Parathyroid adenoma (tissue), 2 donors: ENCODE measurements at regions not wholly inside any gene's neighbourhood (a gene's known extent, or its start where the extent isn't known, plus 50 kb on each side); places are given as distances from the start of the nearest gene placed in this dataset.
"Not testable (repeated sequence)": the region's sequence is repeated elsewhere in the genome, so short reads cannot be mapped to it uniquely, and the experiment has no call there.

Experiments used
- H2AFZ ChIP-seq: fragments of 300-600 bp; sonication (generic); one replicate; pipeline ENCODE4 v1.7.0; 2017; ENCODE audit warnings: antibody characterized with exemption, mild to moderate bottlenecking
- H3K27ac ChIP-seq: fragments of 300-600 bp; sonication (generic); one replicate; pipeline ENCODE4 v1.7.0; 2017
- H3K27me3 ChIP-seq: fragments of 300-600 bp; sonication (generic); one replicate; pipeline ENCODE4 v1.7.0; 2017; ENCODE audit warnings: low read length; ENCODE audit not compliant: control insufficient read depth, insufficient read depth
- H3K36me3 ChIP-seq: fragments of 300-600 bp; sonication (generic); one replicate; pipeline ENCODE4 v1.7.0; 2017; ENCODE audit warnings: low read length; ENCODE audit not compliant: control insufficient read depth, insufficient read depth
- H3K4me1 ChIP-seq: fragments of 300-600 bp; sonication (generic); one replicate; pipeline ENCODE4 v1.7.0; 2017; ENCODE audit warnings: control low read depth
- H3K4me2 ChIP-seq: fragments of 300-600 bp; sonication (generic); one replicate; pipeline ENCODE4 v1.7.0; 2017; ENCODE audit warnings: low read length
- H3K4me3 ChIP-seq: fragments of 300-600 bp; sonication (generic); one replicate; pipeline ENCODE4 v1.7.0; 2017; ENCODE audit warnings: low read depth, low read length
- H3K79me2 ChIP-seq: fragments of 300-600 bp; sonication (generic); one replicate; pipeline ENCODE4 v1.7.0; 2017; ENCODE audit warnings: control low read depth
- H3K9ac ChIP-seq: fragments of 300-600 bp; sonication (generic); one replicate; pipeline ENCODE4 v1.7.0; 2017; ENCODE audit warnings: mild to moderate bottlenecking
- H3K9me3 ChIP-seq: fragments of 300-600 bp; sonication (generic); one replicate; pipeline ENCODE4 v1.7.0; 2017; ENCODE audit warnings: low read length; ENCODE audit not compliant: control insufficient read depth
- CTCF ChIP-seq: fragments of 300-600 bp; sonication (generic); IDR thresholded peaks from one replicate; pipeline ENCODE4 v1.7.0; 2017; ENCODE audit warnings: antibody characterized with exemption, mild to moderate bottlenecking
- donor health status: primary hyperparathyroidism.

GRCh38 chr6:16901782-16902181 lies 140.5 kb upstream of the ATXN1 start:
- Histone ChIP-seq H3K9ac (no peak overlapping the region), H3K27me3 (no peaks in the 10 kb centered on the region), H3K27ac (no peak overlapping the region), H3K79me2 (no peaks in the 10 kb centered on the region), H3K36me3 (no peaks in the 10 kb centered on the region), H3K4me3 (no peak overlapping the region), H3K4me1 (no peaks in the 10 kb centered on the region), H3K9me3 (no peaks in the 10 kb centered on the region), H3K4me2 (no peak overlapping the region), H2AFZ (no peak overlapping the region)
- TF ChIP-seq CTCF = no peak

- Histone ChIP-seq H3K9me3 (no peaks in the 10 kb centered on the region), H3K4me1 (no peaks in the 10 kb centered on the region), H3K27ac (no peak overlapping the region), H3K27me3 (no peaks in the 10 kb centered on the region), H3K4me2 (no peak overlapping the region), H3K36me3 (no peaks in the 10 kb centered on the region), H3K79me2 (no peaks in the 10 kb centered on the region), H2AFZ (no peak overlapping the region), H3K4me3 (no peak overlapping the region), H3K9ac (no peak overlapping the region)
- no peak for TF ChIP-seq CTCF
Observed at GRCh38 chr6:16901306-16901705, 140.0 kb upstream of the ATXN1 start.

DNA sequence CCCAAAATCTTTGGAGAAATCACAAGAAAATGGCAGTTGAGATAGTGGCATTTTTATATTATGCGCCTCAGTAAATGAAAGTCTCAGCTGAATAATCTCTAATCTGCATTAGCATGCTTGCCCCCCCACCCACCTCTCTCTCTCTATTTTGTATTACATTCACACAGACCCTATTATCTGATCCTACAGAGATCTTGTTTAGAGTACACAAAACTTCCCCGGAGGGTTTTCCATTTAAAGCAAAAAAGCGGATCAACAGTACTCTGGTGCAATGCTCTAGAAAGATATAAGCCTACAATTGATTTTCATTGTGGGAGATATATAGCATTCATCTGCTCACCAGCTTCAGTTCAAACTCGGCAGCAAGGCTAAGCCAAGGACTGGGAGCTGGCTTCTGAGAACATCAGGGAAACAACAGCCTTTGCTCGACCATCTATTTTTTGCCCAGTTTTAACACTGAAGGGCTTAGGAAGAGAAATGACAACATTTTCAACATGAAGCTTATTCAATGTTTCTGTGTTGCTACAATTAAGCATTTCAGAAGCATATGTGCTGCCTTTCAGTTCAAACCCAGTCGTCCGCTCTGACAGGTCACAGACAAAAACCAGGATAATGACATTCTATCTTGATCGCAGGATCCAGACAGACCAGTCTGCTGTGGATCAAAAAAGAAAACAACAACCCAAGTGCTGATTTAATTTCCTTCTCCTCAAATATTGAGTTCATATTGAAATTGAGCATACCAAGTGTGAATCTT lies 137.6 kb upstream of the ATXN1 start:
- no peak overlapping the region for H2AFZ ChIP-seq
- TF ChIP-seq CTCF = no peak
- no peaks in the 10 kb centered on the region for H3K79me2 ChIP-seq
- H3K4me2 ChIP-seq = no peak overlapping the region
- no peaks in the 10 kb centered on the region for H3K9me3 ChIP-seq
- H3K9ac ChIP-seq = no peak overlapping the region
- H3K36me3 ChIP-seq = no peaks in the 10 kb centered on the region
- no peaks in the 10 kb centered on the region for H3K27me3 ChIP-seq
- H3K4me3 ChIP-seq = no peak overlapping the region
- no peak overlapping the region for H3K27ac ChIP-seq
- H3K4me1 ChIP-seq = no peaks in the 10 kb centered on the region

DNA sequence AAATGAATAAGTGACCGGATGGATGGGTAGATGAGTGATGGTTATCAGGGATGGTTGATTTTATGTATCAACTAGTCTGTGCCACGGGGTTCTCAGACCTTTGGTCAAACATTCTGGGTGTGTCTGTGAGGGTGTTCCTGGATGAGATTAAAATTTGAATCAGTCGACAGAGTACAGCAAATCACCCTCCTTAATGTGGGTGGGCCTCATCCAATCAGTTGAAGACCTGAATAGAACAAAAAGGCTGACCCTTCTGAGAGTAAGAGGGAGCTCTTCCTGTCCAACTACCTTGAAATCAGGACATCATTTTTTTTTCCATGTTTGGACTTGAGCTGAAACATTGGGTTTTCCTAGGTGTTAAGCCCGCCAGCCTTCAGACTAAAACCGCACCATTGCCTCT lies 136.4 kb upstream of the ATXN1 start:
- Histone ChIP-seq H3K27ac (no peak overlapping the region), H3K36me3 (no peaks in the 10 kb centered on the region), H3K27me3 (no peaks in the 10 kb centered on the region), H3K4me3 (no peak overlapping the region), H3K4me2 (no peak overlapping the region), H3K79me2 (no peaks in the 10 kb centered on the region), H2AFZ (no peak overlapping the region), H3K4me1 (no peaks in the 10 kb centered on the region), H3K9me3 (no peaks in the 10 kb centered on the region), H3K9ac (no peak overlapping the region)
- no peak for TF ChIP-seq CTCF

GRCh38 chr6:16894301-16894700 lies 133.0 kb upstream of the ATXN1 start:
- H3K36me3 ChIP-seq = no peaks in the 10 kb centered on the region
- no peak overlapping the region for H2AFZ ChIP-seq
- no peaks in the 10 kb centered on the region for H3K27me3 ChIP-seq
- H3K27ac ChIP-seq = no peak overlapping the region
- H3K9me3 ChIP-seq = no peaks in the 10 kb centered on the region
- H3K4me2 ChIP-seq = no peak overlapping the region
- no peak for TF ChIP-seq CTCF
- H3K79me2 ChIP-seq = no peaks in the 10 kb centered on the region
- no peak overlapping the region for H3K9ac ChIP-seq
- H3K4me1 ChIP-seq = no peaks in the 10 kb centered on the region
- no peak overlapping the region for H3K4me3 ChIP-seq

GRCh38 chr6:16891110-16891509 lies 129.8 kb upstream of the ATXN1 start:
- H3K9ac ChIP-seq, H3K27me3 ChIP-seq, H3K79me2 ChIP-seq, H3K4me1 ChIP-seq, H2AFZ ChIP-seq, H3K36me3 ChIP-seq, H3K9me3 ChIP-seq, H3K4me3 ChIP-seq, H3K4me2 ChIP-seq, H3K27ac ChIP-seq: not testable (repeated sequence)
